ENCODE measurements at regions not wholly inside any gene's neighbourhood (a gene's known extent, or its start where the extent isn't known, plus 50 kb on each side); places are given as distances from the start of the nearest gene placed in this dataset. TPM values are rescaled to one million over a fixed set of nuclear protein-coding genes. Genes with fewer than 3 reads are reported as not detected.

DNA sequence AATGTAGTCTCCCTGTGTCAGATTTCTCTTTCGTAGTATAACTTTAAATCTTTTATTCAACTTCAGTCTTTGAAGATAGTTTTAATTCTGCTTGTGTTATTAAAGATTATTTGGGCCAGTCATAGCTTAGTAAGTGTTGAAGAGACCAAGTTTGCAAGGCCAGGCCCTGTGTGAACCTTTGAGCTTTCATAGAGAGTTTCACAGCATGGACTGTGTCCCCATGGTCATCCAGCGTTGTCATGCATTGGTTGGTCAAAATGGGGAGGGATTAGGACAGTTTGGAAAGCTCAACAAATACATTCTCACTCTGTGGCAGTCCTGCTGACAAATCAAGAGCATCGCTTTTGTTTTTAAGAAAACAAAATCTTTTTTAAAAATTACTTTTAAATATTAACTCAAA is 74.6 kb upstream of the FAM83B start:
- H3K4me1 ChIP-seq (ENCODE audit: control insufficient read depth in 3 of 3, insufficient read depth in 3 of 3, low read length in 3 of 3): no peaks in the 10 kb centered on the region
- no peak overlapping the region for H3K4me3 ChIP-seq (ENCODE audit: low read length in 3 of 3)
- H3K36me3 ChIP-seq (ENCODE audit: control insufficient read depth in 3 of 3, insufficient read depth in 3 of 3, low read length in 3 of 3): no peaks in the 10 kb centered on the region
- no peak overlapping the region for H3K27ac ChIP-seq (ENCODE audit: low read depth, low read length)
- H3K9me3 ChIP-seq (ENCODE audit: control insufficient read depth in 3 of 3, low read length in 3 of 3): no peaks in the 10 kb centered on the region
- no peaks in the 10 kb centered on the region for H3K27me3 ChIP-seq (ENCODE audit: control insufficient read depth in 3 of 3, insufficient read depth in 3 of 3, low read length in 3 of 3)
- H3K9ac ChIP-seq (ENCODE audit: low read depth in 1 of 3, low read length in 3 of 3): no peak overlapping the region

DNA sequence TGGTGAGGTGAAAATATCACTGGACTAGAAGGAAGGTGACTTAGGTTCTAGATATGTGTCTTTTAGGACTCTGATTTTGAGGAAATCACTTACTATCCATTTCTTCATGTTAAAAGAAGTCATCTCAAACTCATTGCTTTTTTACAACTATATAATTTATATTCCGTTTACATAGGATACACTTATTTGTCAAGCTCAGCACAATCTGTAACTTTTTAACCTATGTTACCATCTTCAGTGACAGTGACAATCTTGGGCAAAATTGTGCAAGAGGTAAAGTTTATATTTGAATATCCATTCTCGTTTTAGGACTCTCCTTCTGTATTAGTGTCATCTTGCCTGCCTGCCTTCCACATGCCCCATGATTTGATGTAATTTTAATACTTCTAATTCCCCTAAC is 74.0 kb upstream of the FAM83B start:
- no peaks in the 10 kb centered on the region for H3K4me1 ChIP-seq (ENCODE audit: control insufficient read depth in 3 of 3, insufficient read depth in 3 of 3, low read length in 3 of 3)
- H3K4me3 ChIP-seq (ENCODE audit: low read length in 3 of 3): no peak overlapping the region
- H3K27me3 ChIP-seq (ENCODE audit: control insufficient read depth in 3 of 3, insufficient read depth in 3 of 3, low read length in 3 of 3): no peaks in the 10 kb centered on the region
- no peak overlapping the region for H3K27ac ChIP-seq (ENCODE audit: low read depth, low read length)
- no peaks in the 10 kb centered on the region for H3K9me3 ChIP-seq (ENCODE audit: control insufficient read depth in 3 of 3, low read length in 3 of 3)
- no peaks in the 10 kb centered on the region for H3K36me3 ChIP-seq (ENCODE audit: control insufficient read depth in 3 of 3, insufficient read depth in 3 of 3, low read length in 3 of 3)
- no peak overlapping the region for H3K9ac ChIP-seq (ENCODE audit: low read depth in 1 of 3, low read length in 3 of 3)

DNA sequence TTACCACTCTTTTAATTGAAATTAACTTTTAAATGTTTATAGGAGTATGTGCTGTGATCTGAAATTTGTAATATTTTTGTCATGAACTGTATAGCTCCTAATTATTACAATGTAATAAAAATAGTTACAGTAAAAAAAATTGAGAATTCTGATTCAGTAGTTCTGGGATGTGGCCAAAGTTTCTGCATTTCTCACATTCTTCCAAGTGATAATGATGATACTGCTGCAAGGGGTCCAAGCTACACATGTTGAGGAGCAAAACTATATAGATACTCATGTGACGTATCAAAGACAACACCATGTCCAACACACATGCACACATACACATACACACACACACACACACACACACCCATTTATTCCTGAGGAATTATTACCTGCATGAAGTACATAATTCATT is 71.0 kb upstream of the FAM83B start:
- no peaks in the 10 kb centered on the region for H3K4me1 ChIP-seq (ENCODE audit: control insufficient read depth in 3 of 3, insufficient read depth in 3 of 3, low read length in 3 of 3)
- no peak overlapping the region for H3K9ac ChIP-seq (ENCODE audit: low read depth in 1 of 3, low read length in 3 of 3)

DNA sequence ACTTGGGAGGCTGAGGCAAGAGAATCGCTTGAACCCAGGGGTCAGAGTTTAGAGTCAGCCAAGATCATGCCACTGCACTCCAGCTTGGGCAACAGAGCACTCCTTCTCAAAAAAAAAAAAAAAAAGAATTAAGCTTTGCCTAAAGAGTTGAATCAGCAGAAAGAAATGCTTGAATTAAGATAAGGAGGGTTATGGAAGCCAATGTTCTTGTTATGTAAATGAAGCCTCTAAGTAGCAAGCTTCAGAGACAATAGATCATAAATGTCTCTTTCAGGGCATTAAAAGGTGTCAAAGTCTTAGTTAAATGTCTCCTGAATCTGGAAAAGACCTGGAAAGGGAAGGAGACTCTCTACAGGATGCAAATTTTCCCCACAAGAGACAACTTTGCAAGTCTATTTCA is 69.7 kb upstream of the FAM83B start:
- H3K9ac ChIP-seq (ENCODE audit: low read depth in 1 of 3, low read length in 3 of 3): no peak overlapping the region
- H3K9me3 ChIP-seq (ENCODE audit: control insufficient read depth in 3 of 3, low read length in 3 of 3): no peaks in the 10 kb centered on the region
- no peak overlapping the region for H3K4me3 ChIP-seq (ENCODE audit: low read length in 3 of 3)
- no peaks in the 10 kb centered on the region for H3K27me3 ChIP-seq (ENCODE audit: control insufficient read depth in 3 of 3, insufficient read depth in 3 of 3, low read length in 3 of 3)
- no peaks in the 10 kb centered on the region for H3K36me3 ChIP-seq (ENCODE audit: control insufficient read depth in 3 of 3, insufficient read depth in 3 of 3, low read length in 3 of 3)
- H3K27ac ChIP-seq (ENCODE audit: low read depth, low read length): no peak overlapping the region
- H3K4me1 ChIP-seq (ENCODE audit: control insufficient read depth in 3 of 3, insufficient read depth in 3 of 3, low read length in 3 of 3): no peaks in the 10 kb centered on the region

More for the DNA sequence above, 71.0 kb upstream of the FAM83B start:
- no peaks in the 10 kb centered on the region for H3K27me3 ChIP-seq (ENCODE audit: control insufficient read depth in 3 of 3, insufficient read depth in 3 of 3, low read length in 3 of 3)
- H3K36me3 ChIP-seq (ENCODE audit: control insufficient read depth in 3 of 3, insufficient read depth in 3 of 3, low read length in 3 of 3): no peaks in the 10 kb centered on the region
- no peak overlapping the region for H3K27ac ChIP-seq (ENCODE audit: low read depth, low read length)
- no peak overlapping the region for H3K4me3 ChIP-seq (ENCODE audit: low read length in 3 of 3)
- no peaks in the 10 kb centered on the region for H3K9me3 ChIP-seq (ENCODE audit: control insufficient read depth in 3 of 3, low read length in 3 of 3)

DNA sequence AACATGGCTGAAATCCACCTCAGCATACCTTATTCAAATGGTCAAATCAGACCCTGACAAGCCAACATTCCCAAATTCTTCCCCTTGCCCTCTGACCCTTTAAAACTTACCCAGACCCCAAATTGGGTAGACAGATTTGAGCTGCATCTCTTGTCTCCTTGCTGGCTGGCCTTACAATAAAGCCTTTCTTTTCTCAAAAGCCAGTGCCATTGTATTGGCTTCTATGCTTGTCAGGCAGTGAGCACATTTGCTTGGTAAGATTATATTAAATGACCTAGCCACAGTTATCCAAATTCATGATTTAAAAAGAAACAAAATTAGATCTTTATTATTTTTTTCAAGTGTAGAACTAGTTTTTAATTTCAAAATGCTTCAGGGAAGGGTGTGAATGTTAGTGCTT is 67.8 kb upstream of the FAM83B start:
- no peak overlapping the region for H3K9ac ChIP-seq (ENCODE audit: low read depth in 1 of 3, low read length in 3 of 3)
- H3K9me3 ChIP-seq (ENCODE audit: control insufficient read depth in 3 of 3, low read length in 3 of 3): no peaks in the 10 kb centered on the region
- no peaks in the 10 kb centered on the region for H3K27me3 ChIP-seq (ENCODE audit: control insufficient read depth in 3 of 3, insufficient read depth in 3 of 3, low read length in 3 of 3)
- no peak overlapping the region for H3K27ac ChIP-seq (ENCODE audit: low read depth, low read length)
- peaks cover 0 to under 1% (median 0%) of the 10 kb centered on the region in 3 donors for H3K4me1 ChIP-seq (ENCODE audit: control insufficient read depth in 3 of 3, insufficient read depth in 3 of 3, low read length in 3 of 3)
- no peaks in the 10 kb centered on the region for H3K36me3 ChIP-seq (ENCODE audit: control insufficient read depth in 3 of 3, insufficient read depth in 3 of 3, low read length in 3 of 3)
- no peak overlapping the region for H3K4me3 ChIP-seq (ENCODE audit: low read length in 3 of 3)

DNA sequence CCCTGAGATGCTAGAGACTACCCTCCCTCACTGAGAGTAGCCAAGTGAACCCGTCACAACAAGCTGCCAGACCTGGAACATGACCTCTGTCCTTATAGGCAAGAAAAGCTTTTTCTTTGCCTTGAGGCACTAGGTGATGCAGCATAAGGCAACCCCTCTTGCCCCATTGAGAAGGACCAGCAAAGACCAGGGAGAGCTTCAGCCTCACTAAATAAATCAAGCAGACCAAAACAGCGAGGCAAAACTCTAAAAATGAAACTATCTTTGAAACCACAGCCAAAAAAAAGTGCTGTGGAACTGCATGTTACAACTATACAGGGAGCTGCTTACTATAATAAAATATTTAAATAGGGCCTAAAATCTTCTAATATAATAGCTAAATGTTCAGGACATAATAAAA is 62.6 kb upstream of the FAM83B start:
- H3K9me3 ChIP-seq (ENCODE audit: control insufficient read depth in 3 of 3, low read length in 3 of 3): no peaks in the 10 kb centered on the region
- H3K9ac ChIP-seq (ENCODE audit: low read depth in 1 of 3, low read length in 3 of 3): peak overlapping the region in 1 of 3 donors; percentile 8
- H3K4me3 ChIP-seq (ENCODE audit: low read length in 3 of 3): no peak overlapping the region
- no peaks in the 10 kb centered on the region for H3K36me3 ChIP-seq (ENCODE audit: control insufficient read depth in 3 of 3, insufficient read depth in 3 of 3, low read length in 3 of 3)
- H3K4me1 ChIP-seq (ENCODE audit: control insufficient read depth in 3 of 3, insufficient read depth in 3 of 3, low read length in 3 of 3): peaks cover 0 to 2% (median 0%) of the 10 kb centered on the region in 3 donors
- no peaks in the 10 kb centered on the region for H3K27me3 ChIP-seq (ENCODE audit: control insufficient read depth in 3 of 3, insufficient read depth in 3 of 3, low read length in 3 of 3)
- H3K27ac ChIP-seq (ENCODE audit: low read depth, low read length): no peak overlapping the region

DNA sequence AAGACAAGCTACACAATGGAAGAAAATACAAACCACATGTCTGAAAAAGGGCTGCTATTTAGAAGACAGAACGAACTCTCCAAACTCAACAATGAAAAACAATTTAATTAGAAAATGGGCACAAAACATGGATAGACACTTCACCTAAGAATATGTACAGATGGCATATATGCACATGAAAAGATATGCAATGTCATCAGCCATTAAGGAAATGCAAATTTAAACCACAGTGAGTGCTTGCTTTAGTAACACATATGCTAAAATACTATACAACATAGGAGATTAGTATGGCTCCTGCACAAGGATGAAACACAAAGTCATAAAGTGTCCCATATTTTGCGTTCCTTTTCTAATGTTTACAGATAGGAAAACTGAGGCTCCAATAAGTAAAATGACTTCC is 60.4 kb upstream of the FAM83B start:
- peaks cover 0 to 2% (median 0%) of the 10 kb centered on the region in 3 donors for H3K4me1 ChIP-seq (ENCODE audit: control insufficient read depth in 3 of 3, insufficient read depth in 3 of 3, low read length in 3 of 3)
- H3K27me3 ChIP-seq (ENCODE audit: control insufficient read depth in 3 of 3, insufficient read depth in 3 of 3, low read length in 3 of 3): no peaks in the 10 kb centered on the region
- no peaks in the 10 kb centered on the region for H3K9me3 ChIP-seq (ENCODE audit: control insufficient read depth in 3 of 3, low read length in 3 of 3)
- no peak overlapping the region for H3K9ac ChIP-seq (ENCODE audit: low read depth in 1 of 3, low read length in 3 of 3)
- no peak overlapping the region for H3K4me3 ChIP-seq (ENCODE audit: low read length in 3 of 3)
- H3K36me3 ChIP-seq (ENCODE audit: control insufficient read depth in 3 of 3, insufficient read depth in 3 of 3, low read length in 3 of 3): no peaks in the 10 kb centered on the region
- H3K27ac ChIP-seq (ENCODE audit: low read depth, low read length): no peak overlapping the region

DNA sequence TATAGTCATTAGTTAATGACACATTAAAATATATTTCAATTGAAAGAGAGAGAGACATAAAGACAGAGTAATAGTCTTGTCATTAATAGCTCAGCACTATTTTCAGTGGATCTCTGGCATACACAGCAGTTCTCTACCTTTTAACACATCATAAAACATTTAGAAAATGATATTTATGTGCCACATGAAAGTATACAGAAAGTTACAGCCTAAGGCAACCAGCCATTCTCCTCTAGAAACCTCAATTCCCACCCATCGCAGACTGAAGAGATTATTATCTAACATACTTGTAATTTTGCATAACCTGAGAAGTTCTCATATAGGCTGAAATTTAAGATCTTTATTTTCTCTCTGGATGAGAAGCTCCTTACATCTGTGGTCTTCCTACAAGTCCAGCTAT is 58.7 kb upstream of the FAM83B start:
- Histone ChIP-seq H3K9ac (ENCODE audit: low read depth in 1 of 3, low read length in 3 of 3) (no peak overlapping the region), H3K36me3 (ENCODE audit: control insufficient read depth in 3 of 3, insufficient read depth in 3 of 3, low read length in 3 of 3) (no peaks in the 10 kb centered on the region), H3K9me3 (ENCODE audit: control insufficient read depth in 3 of 3, low read length in 3 of 3) (no peaks in the 10 kb centered on the region), H3K4me1 (ENCODE audit: control insufficient read depth in 3 of 3, insufficient read depth in 3 of 3, low read length in 3 of 3) (peaks cover 0 to 2% (median 0%) of the 10 kb centered on the region in 3 donors), H3K27ac (ENCODE audit: low read depth, low read length) (no peak overlapping the region), H3K4me3 (ENCODE audit: low read length in 3 of 3) (no peak overlapping the region), H3K27me3 (ENCODE audit: control insufficient read depth in 3 of 3, insufficient read depth in 3 of 3, low read length in 3 of 3) (no peaks in the 10 kb centered on the region)

Small RNA genes lying in the stretch of these regions (small RNA-seq; reads per million reads assigned to genes)
- gene RNU6-1023P: not detected
